ENCODE measurements at regions not wholly inside any gene's neighbourhood (a gene's known extent, or its start where the extent isn't known, plus 50 kb on each side); places are given as distances from the start of the nearest gene placed in this dataset.

DNA sequence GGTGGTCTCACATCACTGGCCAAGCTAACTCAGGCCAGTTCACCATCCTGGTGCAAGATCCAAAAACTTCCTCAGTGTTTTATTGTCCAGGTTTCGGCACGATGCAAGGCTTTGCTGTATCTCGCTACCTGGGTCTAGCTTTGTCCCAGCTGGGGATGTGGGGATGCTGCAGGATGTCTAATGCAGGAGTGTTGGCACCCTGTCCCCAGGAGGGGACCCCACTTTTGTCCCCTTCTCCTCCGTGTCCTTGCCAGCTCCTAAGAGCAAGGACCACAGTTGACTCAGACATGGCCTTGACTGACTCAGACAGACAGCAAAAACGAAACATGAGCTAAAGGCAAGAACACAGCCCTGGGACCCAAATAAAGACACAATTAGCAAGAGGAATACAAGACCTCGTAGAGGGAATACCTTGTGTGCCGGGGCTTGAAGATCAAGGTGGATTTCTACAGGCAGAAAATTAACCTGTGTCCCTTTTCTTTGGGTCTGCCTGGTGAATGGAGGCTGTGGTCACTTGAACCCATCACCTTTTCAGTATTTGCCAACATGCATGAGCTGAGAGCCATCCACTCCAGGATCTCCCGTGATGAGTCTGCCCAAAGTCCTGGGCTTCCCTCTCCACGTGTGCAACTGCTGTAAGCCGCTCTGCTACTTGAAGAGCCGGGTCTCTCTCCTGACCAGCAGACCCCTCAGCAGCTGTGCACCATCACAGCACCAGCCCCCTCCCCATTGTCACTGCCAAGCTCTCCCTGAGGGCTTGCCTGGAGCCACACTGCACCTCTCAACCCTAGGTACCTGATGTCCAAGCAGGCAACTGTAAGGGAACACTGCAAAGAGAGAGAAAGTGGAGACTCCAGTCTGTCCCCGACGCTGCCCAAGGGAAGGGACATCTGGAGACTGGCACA lies 149.5 kb upstream of the ZNF507 start:
- TF ChIP-seq, protein P1, sequence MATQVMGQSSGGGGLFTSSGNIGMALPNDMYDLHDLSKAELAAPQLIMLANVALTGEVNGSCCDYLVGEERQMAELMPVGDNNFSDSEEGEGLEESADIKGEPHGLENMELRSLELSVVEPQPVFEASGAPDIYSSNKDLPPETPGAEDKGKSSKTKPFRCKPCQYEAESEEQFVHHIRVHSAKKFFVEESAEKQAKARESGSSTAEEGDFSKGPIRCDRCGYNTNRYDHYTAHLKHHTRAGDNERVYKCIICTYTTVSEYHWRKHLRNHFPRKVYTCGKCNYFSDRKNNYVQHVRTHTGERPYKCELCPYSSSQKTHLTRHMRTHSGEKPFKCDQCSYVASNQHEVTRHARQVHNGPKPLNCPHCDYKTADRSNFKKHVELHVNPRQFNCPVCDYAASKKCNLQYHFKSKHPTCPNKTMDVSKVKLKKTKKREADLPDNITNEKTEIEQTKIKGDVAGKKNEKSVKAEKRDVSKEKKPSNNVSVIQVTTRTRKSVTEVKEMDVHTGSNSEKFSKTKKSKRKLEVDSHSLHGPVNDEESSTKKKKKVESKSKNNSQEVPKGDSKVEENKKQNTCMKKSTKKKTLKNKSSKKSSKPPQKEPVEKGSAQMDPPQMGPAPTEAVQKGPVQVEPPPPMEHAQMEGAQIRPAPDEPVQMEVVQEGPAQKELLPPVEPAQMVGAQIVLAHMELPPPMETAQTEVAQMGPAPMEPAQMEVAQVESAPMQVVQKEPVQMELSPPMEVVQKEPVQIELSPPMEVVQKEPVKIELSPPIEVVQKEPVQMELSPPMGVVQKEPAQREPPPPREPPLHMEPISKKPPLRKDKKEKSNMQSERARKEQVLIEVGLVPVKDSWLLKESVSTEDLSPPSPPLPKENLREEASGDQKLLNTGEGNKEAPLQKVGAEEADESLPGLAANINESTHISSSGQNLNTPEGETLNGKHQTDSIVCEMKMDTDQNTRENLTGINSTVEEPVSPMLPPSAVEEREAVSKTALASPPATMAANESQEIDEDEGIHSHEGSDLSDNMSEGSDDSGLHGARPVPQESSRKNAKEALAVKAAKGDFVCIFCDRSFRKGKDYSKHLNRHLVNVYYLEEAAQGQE (IDR thresholded peaks at IDR 0.05; ENCODE audit: low read depth): no peak
- TF ChIP-seq TAF1 (IDR thresholded peaks at IDR 0.05; ENCODE audit: low read depth): no peak
- no peak for TF ChIP-seq NFIC (IDR thresholded peaks at IDR 0.05)
- no peak for TF ChIP-seq CEBPB (IDR thresholded peaks at IDR 0.05)
- TF ChIP-seq CREB1 (IDR thresholded peaks at IDR 0.05; ENCODE audit: low read depth): no peak
- TF ChIP-seq ZBTB7A (IDR thresholded peaks at IDR 0.05; ENCODE audit: low read depth): no peak
- no peak for TF ChIP-seq FOXM1 (IDR thresholded peaks at IDR 0.05; ENCODE audit: borderline replicate concordance, low read depth)
- TF ChIP-seq YY1 (IDR thresholded peaks at IDR 0.05; ENCODE audit: low read depth): no peak
- no peak for TF ChIP-seq EP300 (IDR thresholded peaks at IDR 0.05; ENCODE audit: borderline replicate concordance)

Data from Ishikawa (cell line).